H1 (cell line): ENCODE measurements at regions not wholly inside any gene's neighbourhood (a gene's known extent, or its start where the extent isn't known, plus 50 kb on each side); places are given as distances from the start of the nearest gene placed in this dataset.

Source experiments
- ATF2 ChIP-seq: IDR thresholded peaks from 2 replicates; pipeline ENCODE4 v1.6.1; 2012; ENCODE audit warnings: low read length, inconsistent platforms
- TBP ChIP-seq: IDR thresholded peaks from 2 replicates; pipeline ENCODE4 v1.6.1; 2011; ENCODE audit warnings: low read depth, low read length, improper control_type of control experiment

- no peak for TF ChIP-seq ATF2
- TF ChIP-seq TBP, result no peak
Observed at GRCh38 chr1:104466068-104466467, 716.4 kb downstream of the AMY1C start (continued).
